Superior temporal gyrus (tissue), 1 donor: ENCODE measurements at regions not wholly inside any gene's neighbourhood (a gene's known extent, or its start where the extent isn't known, plus 50 kb on each side); places are given as distances from the start of the nearest gene placed in this dataset.

ENCODE experiments used
- DNase-seq: peaks from one replicate; pipeline ENCODE4 v3.0.0-alpha.2; 2016; ENCODE audit errors: extremely low spot score

GRCh38 chr20:62545901-62546525, 70.2 kb upstream of the GATA5 start:
- DNase-seq = no peak

- DNase-seq = no peak
Observed at GRCh38 chr20:62546606-62547005, 70.8 kb upstream of the GATA5 start.

- DNase-seq = no peak
Observed at GRCh38 chr20:62547364-62547763, 71.6 kb upstream of the GATA5 start.

GRCh38 chr20:62548471-62548870, 72.7 kb upstream of the GATA5 start:
- DNase-seq = no peak

GRCh38 chr20:62549029-62549428, 73.2 kb upstream of the GATA5 start:
- DNase-seq = no peak

GRCh38 chr20:62549499-62550086, 73.8 kb upstream of the GATA5 start:
- no peak for DNase-seq

DNA sequence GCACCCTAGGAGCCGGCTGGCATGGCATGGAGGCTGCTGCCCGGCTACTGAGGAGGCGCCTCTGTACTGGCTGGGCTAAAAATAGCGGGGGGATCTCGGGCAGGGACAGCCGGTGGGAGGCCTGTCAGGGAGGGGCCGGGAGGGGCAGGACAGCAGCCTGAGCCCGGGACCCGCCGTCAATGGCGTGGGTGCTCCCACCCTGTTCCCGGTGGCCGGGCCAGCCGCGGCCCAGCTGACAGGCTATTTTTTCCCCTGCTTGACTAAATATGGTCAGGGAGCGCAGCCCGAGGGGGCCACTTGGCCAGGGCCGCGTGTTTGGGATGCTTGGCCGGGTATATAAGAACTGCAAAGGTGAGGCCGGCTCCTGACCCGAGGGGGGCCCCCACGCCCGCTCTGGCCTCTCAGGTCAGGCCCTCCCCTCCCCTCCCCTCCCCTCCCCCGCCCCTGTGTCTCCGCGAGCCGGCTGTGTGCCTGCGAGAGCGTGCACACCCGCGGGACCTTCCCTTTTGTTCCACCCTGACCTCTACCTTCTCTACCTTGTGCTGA, 74.4 kb upstream of the GATA5 start:
- no peak for DNase-seq

GRCh38 chr20:62551407-62552323, 75.9 kb upstream of the GATA5 start:
- no peak for DNase-seq

- DNase-seq = no peak
Observed at GRCh38 chr20:62552613-62553012, 76.8 kb upstream of the GATA5 start.

DNA sequence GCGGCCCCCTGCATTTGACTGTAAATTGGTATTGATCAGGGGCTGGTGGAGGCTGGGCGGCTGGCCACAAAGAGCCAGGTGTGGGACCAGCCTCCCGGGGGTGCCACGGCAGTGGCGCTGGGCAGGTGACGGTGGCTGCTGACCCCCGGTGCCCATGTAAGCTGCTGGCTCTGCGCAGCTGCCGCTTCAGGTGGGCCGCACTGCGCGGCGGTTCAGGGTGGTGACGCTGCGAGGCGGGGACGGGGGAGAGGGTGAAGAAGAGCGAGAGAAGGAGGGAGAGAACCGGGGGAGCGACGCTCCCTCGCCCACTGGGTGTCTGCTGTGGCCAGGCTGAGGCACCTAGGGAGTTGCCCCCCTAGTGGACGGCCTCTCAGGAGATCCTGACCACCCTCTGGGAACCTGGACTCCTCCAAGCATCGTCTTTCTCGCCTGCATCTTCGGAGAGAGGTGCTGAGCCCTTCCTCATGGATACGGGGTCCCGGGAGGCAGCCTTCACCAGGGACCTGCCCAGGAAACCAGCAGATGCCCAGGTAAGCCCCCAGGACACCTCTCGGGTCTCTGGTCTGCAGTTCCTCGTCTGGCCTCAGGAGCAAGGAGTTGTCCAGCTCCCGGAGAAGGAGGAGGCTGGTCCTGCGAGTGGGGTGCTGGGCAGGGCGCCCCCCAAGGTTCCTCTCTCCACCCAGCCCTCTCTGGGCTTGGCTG, 77.5 kb upstream of the GATA5 start:
- DNase-seq = no peak

DNA sequence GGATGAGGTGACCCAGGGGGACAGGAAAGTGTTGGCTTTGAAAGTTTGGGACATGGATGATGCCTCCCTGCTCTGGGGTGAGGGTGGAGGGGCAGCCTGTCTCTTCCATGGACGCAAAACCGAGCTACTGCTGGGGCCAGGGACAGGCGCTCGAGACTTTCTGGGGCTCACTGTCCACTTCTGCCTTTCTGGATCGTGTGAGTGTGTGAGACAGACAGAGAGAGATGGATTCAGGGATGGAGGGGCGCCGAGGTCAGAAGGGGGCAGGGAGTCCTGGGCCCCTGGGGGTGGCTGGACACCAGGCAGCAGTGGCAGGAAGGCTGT, 78.0 kb upstream of the GATA5 start:
- DNase-seq = no peak

DNA sequence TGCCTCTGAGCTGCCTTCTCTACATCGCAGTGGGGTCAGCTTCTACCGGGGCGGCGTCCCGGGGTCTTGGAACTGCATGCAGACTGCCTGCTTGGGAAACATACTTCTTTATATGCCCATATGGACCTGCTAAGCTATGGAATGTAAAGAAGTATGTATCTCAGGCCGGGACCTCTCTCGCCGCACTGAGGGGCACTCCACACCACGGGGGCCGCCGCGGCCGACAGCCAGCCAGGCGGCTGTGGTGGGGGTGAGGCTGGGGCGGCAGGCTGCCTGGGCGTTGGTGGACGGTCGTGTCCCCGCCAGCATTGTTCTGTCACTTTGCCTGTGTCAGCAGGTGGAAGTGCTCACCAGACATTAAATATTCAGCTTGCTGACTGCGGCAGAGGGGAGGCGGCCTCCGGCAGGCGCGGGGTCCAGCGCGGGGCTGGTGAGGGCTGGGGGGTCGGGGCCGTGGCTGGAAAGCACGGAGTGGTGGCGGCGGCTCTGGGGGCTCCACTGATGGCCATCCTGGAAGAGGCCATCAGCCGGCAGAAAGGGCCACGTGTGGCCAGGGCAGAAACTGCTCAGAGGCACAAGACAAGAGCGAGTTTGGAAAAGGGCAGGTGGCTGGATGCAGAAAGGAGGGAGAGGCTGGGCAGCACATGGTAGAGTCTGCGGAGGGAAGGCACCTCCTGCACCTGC, 78.6 kb upstream of the GATA5 start:
- no peak for DNase-seq

- no peak for DNase-seq
Observed at GRCh38 chr20:62554898-62555641, 79.3 kb upstream of the GATA5 start.

DNA sequence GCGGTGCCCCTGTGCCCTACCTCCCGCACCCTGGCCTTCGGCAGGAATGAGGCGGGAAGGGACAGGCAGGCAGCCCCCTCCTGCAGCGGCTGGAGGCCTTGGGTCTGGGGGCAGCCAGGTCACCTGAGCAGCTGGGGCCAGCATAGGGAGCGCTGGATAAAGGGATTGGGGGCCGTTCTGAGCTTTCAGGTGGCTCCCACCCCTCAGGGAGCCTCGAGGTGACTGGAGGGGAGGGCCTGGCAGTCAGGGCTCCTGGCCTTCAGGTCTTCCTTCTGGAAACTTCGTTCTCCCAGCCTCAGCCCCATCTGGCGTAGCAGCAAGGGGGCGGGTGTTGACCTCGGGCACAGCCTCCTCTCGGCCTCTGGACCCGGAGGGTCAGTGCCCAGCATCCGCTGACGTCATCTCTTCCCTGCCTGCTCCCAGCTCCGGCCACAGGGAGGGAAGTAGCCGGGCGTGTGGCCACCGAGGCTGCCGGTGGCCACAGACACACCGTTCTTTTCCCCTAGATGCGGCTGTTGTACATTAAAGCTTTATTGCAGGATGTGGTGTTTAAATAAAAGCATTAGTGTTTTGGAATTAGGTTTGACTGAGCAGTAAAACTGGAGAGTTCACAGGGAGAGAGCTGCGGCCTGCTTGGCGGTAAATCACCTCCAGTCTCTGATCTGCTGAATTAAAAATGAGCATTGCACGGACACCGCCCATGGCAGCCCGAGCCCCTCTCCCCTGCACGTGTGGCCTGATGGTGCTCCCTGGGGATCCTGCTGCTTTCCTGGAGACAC, 80.0 kb upstream of the GATA5 start:
- no peak for DNase-seq

DNA sequence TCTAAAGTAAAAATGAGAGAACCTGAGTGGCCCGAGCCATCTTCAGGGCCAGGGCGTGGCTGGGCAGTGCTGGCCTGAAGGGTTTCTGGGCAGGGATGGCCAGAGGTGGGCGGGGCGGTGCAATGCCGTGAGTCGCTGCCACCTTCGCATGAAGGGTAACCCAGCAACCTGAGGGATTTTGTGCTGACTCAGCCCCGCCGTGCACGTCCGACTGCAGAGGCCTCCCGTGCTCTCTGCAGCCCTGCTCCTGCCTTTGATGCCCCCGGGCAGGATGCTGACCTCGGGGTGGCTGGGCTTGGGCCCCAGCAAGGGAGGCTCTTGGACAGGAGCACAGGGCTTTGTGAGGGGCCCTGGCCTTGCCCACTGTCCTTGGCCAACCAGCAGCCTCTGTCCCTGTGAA, 81.7 kb upstream of the GATA5 start:
- no peak for DNase-seq

- DNase-seq = no peak
Observed at GRCh38 chr20:62557999-62558408, 82.2 kb upstream of the GATA5 start.

DNA sequence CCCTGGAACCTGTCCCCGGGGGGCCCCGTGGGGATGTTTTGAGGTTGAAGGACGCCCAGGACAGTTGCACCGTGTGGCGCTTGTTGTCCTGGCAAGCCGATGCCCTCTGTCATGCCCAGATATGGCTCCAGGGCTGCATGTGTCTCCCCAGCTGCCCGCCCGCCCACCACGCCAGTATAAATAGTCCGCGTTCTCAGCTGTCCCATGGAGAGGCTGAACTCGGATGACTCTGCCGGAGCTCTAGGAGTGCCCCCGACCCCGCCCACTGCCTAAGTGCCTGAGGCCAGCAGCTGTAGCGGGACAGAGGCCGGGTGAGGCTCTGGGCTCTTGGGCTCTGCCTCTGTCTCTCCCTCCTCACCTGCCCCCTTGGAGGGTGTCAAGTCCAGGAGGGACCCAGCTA, 83.0 kb upstream of the GATA5 start:
- no peak for DNase-seq

DNA sequence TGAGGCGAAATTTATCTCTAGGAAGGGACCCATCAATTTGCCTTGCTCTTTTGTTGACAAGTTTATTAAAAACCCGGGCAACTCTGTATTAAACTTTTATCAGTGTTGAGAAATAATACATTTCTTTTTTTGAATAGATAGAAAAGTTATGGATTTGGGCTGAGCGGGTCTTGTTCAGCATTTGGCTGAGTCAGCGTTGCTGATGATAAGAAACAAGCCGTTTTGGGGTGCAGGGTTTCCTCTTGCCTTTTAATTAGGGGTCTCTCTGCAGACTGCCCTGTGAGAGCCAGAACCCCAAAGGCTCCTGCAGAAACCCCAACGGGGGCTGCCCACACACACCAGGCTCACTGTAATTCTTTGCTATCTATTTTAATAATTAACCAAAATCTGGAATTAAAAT, 82.1 kb upstream of the SLCO4A1 start:
- no peak for DNase-seq

DNA sequence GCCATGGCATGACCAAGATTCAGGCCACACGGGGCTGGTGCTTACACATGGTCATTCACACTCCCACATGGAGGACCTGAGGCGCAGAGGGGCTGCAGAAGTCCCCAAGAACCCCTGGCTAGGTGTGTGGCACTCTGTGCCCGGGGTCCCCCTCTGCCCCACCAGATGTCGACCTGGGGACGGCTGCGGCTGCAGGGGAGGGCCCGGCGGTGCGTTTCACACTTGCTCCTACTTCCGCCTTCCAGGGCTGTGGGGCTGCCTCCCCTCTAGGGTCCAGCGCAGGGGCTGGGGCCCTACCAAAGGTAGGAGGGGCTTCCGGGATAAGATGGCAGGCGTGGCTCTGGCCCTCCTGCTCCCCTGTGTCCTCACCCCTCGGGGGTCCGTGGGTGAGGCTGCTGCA, 81.1 kb upstream of the SLCO4A1 start:
- DNase-seq = no peak

DNA sequence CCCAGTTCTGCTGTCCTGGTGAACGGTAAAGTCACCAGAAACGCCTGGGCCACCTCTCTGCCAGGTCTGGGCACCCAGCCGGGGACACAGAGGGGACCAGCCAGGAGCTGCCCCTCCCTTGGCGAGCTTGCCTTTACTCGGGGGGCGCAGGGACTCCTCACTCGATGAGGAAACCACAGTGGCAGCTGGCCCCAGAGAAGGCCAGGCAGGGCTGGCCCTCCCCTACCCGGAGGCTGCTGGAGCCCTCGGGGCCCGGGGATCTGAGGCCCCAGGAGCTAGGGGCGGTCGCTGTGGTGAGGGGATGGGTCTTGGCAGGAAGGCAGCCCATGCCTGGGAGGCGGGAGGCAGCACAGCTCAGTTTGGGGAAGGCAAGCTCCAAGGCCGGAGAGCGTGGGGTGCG, 80.4 kb upstream of the SLCO4A1 start:
- no peak for DNase-seq
